A673 (cell line): ENCODE measurements at regions not wholly inside any gene's neighbourhood (a gene's known extent, or its start where the extent isn't known, plus 50 kb on each side); places are given as distances from the start of the nearest gene placed in this dataset.

Source experiments
- EZH2 ChIP-seq: fragments of 200-600 bp; sonication (generic); IDR thresholded peaks from 2 replicates; pipeline ENCODE4 v1.6.1; 2017; ENCODE audit warnings: borderline replicate concordance, low read depth, mild to moderate bottlenecking, mixed read lengths, antibody characterized with exemption, low read length; ENCODE audit not compliant: poor library complexity, severe bottlenecking
- TF ChIP-seq, protein P1 (sequence below): fragments of 300-800, 200-600 bp; sonication (generic); conservative IDR thresholded peaks from 2 replicates; pipeline ENCODE4 v1.5.1; 2017; ENCODE audit warnings: low read depth, mild to moderate bottlenecking, antibody characterized with exemption, low read length, moderate library complexity, mixed read lengths

DNA sequence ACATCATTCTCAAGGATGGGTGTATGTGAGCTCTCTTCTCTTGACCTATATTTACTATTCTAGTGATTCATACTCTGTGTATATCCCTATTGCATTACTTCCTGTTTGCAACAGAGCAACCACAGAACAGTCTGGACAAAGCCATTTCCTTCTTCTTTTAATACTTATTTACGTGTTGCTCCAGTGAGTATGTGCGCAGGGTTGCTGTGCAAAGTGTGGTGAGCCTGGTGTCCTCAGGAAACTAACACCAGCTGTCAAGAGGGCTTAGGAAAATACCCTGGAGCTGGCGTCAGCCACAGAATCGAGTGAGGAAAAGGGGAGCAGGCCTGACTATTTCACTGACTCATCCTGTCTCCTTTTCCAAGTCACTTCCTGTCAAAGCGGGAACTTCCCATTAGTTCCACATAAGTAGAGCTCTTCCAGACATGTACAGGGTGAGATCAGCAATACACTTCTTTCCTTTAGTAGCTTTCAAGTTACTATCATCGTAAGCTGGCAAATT lies 214.1 kb upstream of the COPS8 start:
- TF ChIP-seq, protein P1, sequence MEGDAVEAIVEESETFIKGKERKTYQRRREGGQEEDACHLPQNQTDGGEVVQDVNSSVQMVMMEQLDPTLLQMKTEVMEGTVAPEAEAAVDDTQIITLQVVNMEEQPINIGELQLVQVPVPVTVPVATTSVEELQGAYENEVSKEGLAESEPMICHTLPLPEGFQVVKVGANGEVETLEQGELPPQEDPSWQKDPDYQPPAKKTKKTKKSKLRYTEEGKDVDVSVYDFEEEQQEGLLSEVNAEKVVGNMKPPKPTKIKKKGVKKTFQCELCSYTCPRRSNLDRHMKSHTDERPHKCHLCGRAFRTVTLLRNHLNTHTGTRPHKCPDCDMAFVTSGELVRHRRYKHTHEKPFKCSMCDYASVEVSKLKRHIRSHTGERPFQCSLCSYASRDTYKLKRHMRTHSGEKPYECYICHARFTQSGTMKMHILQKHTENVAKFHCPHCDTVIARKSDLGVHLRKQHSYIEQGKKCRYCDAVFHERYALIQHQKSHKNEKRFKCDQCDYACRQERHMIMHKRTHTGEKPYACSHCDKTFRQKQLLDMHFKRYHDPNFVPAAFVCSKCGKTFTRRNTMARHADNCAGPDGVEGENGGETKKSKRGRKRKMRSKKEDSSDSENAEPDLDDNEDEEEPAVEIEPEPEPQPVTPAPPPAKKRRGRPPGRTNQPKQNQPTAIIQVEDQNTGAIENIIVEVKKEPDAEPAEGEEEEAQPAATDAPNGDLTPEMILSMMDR = no peak
- TF ChIP-seq EZH2 = no peak
